IMR-90 (cell line): ENCODE measurements at regions not wholly inside any gene's neighbourhood (a gene's known extent, or its start where the extent isn't known, plus 50 kb on each side); places are given as distances from the start of the nearest gene placed in this dataset.

Source experiments
- ATAC-seq: fragments of 200-7000 bp; cut with Tn5 transposase; 2 replicates; pipeline ENCODE4 v1.9.1; 2020; ENCODE audit warnings: low read depth, mild to moderate bottlenecking, moderate library complexity
- BruUV-seq: library from RNA; stranded (reverse); fragments of 400-500 nt; replicated peaks from 2 replicates; lab custom pipeline; 2021; lab: Mats Ljungman, UMichigan
- CTCF ChIA-PET: fragments of 300-600 bp; formaldehyde crosslinking; extraction: SDS; loops from one replicate; lab custom pipeline; 2021; ENCODE audit warnings: antibody characterized with exemption; lab: Yijun Ruan, JAX
- POLR2A ChIA-PET: fragments of 300-600 bp; sonication (Branson Sonifier 250); formaldehyde crosslinking; loops from one replicate; lab custom pipeline; 2022; ENCODE audit warnings: antibody characterized with exemption; ENCODE audit not compliant: unreplicated experiment; lab: Charles Lee
- DNase-seq: peaks from one replicate; pipeline ENCODE4 v3.0.0; 2013
- H2AFZ ChIP-seq: replicated peaks from 2 replicates; pipeline ENCODE3; 2013; ENCODE audit warnings: low read length, mild to moderate bottlenecking; ENCODE audit not compliant: poor library complexity
- H2AK5ac ChIP-seq: 2 replicates; pipeline ENCODE4 v1.6.1; 2013; ENCODE audit warnings: low read depth, low read length, inconsistent platforms
- H2AK9ac ChIP-seq: replicated peaks from 2 replicates; pipeline ENCODE3; 2013; ENCODE audit warnings: mild to moderate bottlenecking, low read depth, low read length, moderate library complexity; ENCODE audit not compliant: poor library complexity
- H2BK120ac ChIP-seq: 2 replicates; pipeline ENCODE4 v1.6.1; 2013; ENCODE audit warnings: low read depth, low read length, inconsistent platforms
- H2BK15ac ChIP-seq: 3 replicates; pipeline ENCODE4 v1.6.1; 2013; ENCODE audit warnings: low read depth, low read length, inconsistent platforms
- H2BK20ac ChIP-seq: 2 replicates; pipeline ENCODE4 v1.6.1; 2013; ENCODE audit warnings: low read depth, mild to moderate bottlenecking, inconsistent platforms, low read length, moderate library complexity
- H2BK5ac ChIP-seq: 2 replicates; pipeline ENCODE4 v1.6.1; 2013; ENCODE audit warnings: mild to moderate bottlenecking, low read depth, low read length, inconsistent platforms; ENCODE audit not compliant: poor library complexity, severe bottlenecking
- H3K14ac ChIP-seq: replicated peaks from 2 replicates; pipeline ENCODE4 v1.6.1; 2013; ENCODE audit warnings: low read depth, low read length, inconsistent platforms
- H3K18ac ChIP-seq: 2 replicates; pipeline ENCODE4 v1.6.1; 2013; ENCODE audit warnings: low read depth, low read length, control low read depth
- H3K23ac ChIP-seq: 2 replicates; pipeline ENCODE4 v1.6.1; 2013; ENCODE audit warnings: low read depth, low read length, inconsistent platforms
- H3K27ac ChIP-seq: 2 replicates; pipeline ENCODE4 v1.5.1; 2013; ENCODE audit warnings: mild to moderate bottlenecking, control low read depth, low read length; ENCODE audit not compliant: insufficient read depth
- H3K27me3 ChIP-seq: 2 replicates; pipeline ENCODE4 v1.6.1; 2013; ENCODE audit warnings: low read length; ENCODE audit not compliant: control insufficient read depth, insufficient read depth
- H3K36me3 ChIP-seq: 2 replicates; pipeline ENCODE4 v1.6.1; 2013; ENCODE audit warnings: low read length, mixed read lengths; ENCODE audit not compliant: control insufficient read depth, insufficient read depth
- H3K4ac ChIP-seq: 2 replicates; pipeline ENCODE4 v1.6.1; 2013; ENCODE audit warnings: low read depth, low read length, inconsistent platforms
- H3K4me1 ChIP-seq: 2 replicates; pipeline ENCODE4 v1.6.1; 2013; ENCODE audit warnings: low read length, mixed read lengths; ENCODE audit not compliant: control insufficient read depth, insufficient read depth
- H3K4me2 ChIP-seq: 2 replicates; pipeline ENCODE4 v1.6.1; 2013; ENCODE audit warnings: low read depth, mild to moderate bottlenecking, control low read depth, low read length, moderate library complexity
- H3K4me3 ChIP-seq: 2 replicates; pipeline ENCODE4 v1.5.1; 2013; ENCODE audit warnings: low read depth, mild to moderate bottlenecking, control low read depth, low read length, moderate library complexity; ENCODE audit not compliant: insufficient read depth
- H3K56ac ChIP-seq: 2 replicates; pipeline ENCODE4 v1.6.1; 2013; ENCODE audit warnings: low read length, inconsistent platforms; ENCODE audit not compliant: insufficient read depth; ENCODE audit errors: extremely low read depth
- H3K79me1 ChIP-seq, 2 experiments: 2 replicates each; pipeline ENCODE4 v1.6.1; 2013; ENCODE audit warnings: low read length in 2 of 2, inconsistent platforms in 1 of 2, low read depth in 1 of 2
- H3K9ac ChIP-seq: 2 replicates; pipeline ENCODE4 v1.6.1; 2013; ENCODE audit warnings: low read depth, low read length, control low read depth
- H3K9me1 ChIP-seq: 2 replicates; pipeline ENCODE4 v1.6.1; 2013; ENCODE audit warnings: low read length, inconsistent platforms; ENCODE audit not compliant: insufficient read depth
- H3K9me3 ChIP-seq: 2 replicates; pipeline ENCODE4 v1.6.1; 2013; ENCODE audit warnings: low read length; ENCODE audit not compliant: control insufficient read depth, insufficient read depth
- H4K20me1 ChIP-seq: 2 replicates; pipeline ENCODE4 v1.6.1; 2013; ENCODE audit warnings: low read length, inconsistent platforms; ENCODE audit not compliant: insufficient read depth
- H4K5ac ChIP-seq: 2 replicates; pipeline ENCODE4 v1.6.1; 2013; ENCODE audit warnings: mild to moderate bottlenecking, low read depth, low read length, control low read depth
- H4K8ac ChIP-seq, 2 experiments: 2 replicates each; pipeline ENCODE4 v1.6.1; 2013; ENCODE audit warnings: low read depth in 2 of 2, low read length in 2 of 2, control low read depth in 1 of 2, inconsistent platforms in 1 of 2
- H4K91ac ChIP-seq: 2 replicates; pipeline ENCODE4 v1.6.1; 2013; ENCODE audit warnings: low read depth, low read length, inconsistent platforms; ENCODE audit not compliant: insufficient read depth
- BHLHE40 ChIP-seq: fragments of 150-350 bp; IDR thresholded peaks from 2 replicates; pipeline ENCODE4 v1.6.1; 2016; ENCODE audit warnings: mild to moderate bottlenecking, low read depth, low read length
- CEBPB ChIP-seq: IDR thresholded peaks from 2 replicates; pipeline ENCODE4 v1.6.1; 2012; ENCODE audit warnings: low read depth, low read length, improper control_type of control experiment
- CHD1 ChIP-seq: IDR thresholded peaks from 2 replicates; pipeline ENCODE4 v1.6.1; 2012; ENCODE audit warnings: low read depth, low read length, improper control_type of control experiment
- FOS ChIP-seq: fragments of 150-350 bp; IDR thresholded peaks from 2 replicates; pipeline ENCODE4 v1.6.1; 2016; ENCODE audit warnings: low read depth, low read length
- MAFK ChIP-seq: IDR thresholded peaks from 2 replicates; pipeline ENCODE4 v1.6.1; 2012; ENCODE audit warnings: low read depth, low read length, improper control_type of control experiment
- MAZ ChIP-seq: IDR thresholded peaks from 2 replicates; pipeline ENCODE4 v1.6.1; 2012; ENCODE audit warnings: low read depth, mild to moderate bottlenecking, low read length, improper control_type of control experiment, moderate library complexity, borderline replicate concordance
- MXI1 ChIP-seq: IDR thresholded peaks from 2 replicates; pipeline ENCODE4 v1.6.1; 2012; ENCODE audit warnings: low read depth, mild to moderate bottlenecking, low read length, moderate library complexity, borderline replicate concordance
- NFE2L2 ChIP-seq: fragments of 150-350 bp; IDR thresholded peaks from 2 replicates; pipeline ENCODE4 v1.6.1; 2016; ENCODE audit warnings: low read depth, mild to moderate bottlenecking, low read length
- POLR2A ChIP-seq: IDR thresholded peaks from 2 replicates; pipeline ENCODE4 v1.6.1; 2012; ENCODE audit warnings: mild to moderate bottlenecking, low read depth, low read length
- RAD21 ChIP-seq: IDR thresholded peaks from 2 replicates; pipeline ENCODE4 v1.6.1; 2012; ENCODE audit warnings: low read length, improper control_type of control experiment
- RCOR1 ChIP-seq: IDR thresholded peaks from 2 replicates; pipeline ENCODE4 v1.6.1; 2012; ENCODE audit warnings: mild to moderate bottlenecking, low read length, improper control_type of control experiment; ENCODE audit not compliant: insufficient replicate concordance
- RFX5 ChIP-seq: IDR thresholded peaks from 2 replicates; pipeline ENCODE4 v1.8.0; 2012; ENCODE audit warnings: low read depth, mild to moderate bottlenecking, low read length, moderate library complexity
- SMC3 ChIP-seq: fragments of 150-350 bp; IDR thresholded peaks from 2 replicates; pipeline ENCODE4 v1.6.1; 2016; ENCODE audit warnings: low read depth, mild to moderate bottlenecking, antibody characterized with exemption, low read length, moderate library complexity
- WGBS, 2 experiments: methylation state at CpG; one replicate each; pipeline versions ENCODE4 v1.1.5 to v1.1.7; 2013; ENCODE audit warnings: missing lambda C conversion rate in 2 of 2; ENCODE audit not compliant: insufficient read length in 1 of 2; ENCODE audit errors: extremely low coverage in 2 of 2; 5-methylcytosine and 5-hydroxymethylcytosine counted together
- dilution Hi-C: fragments of 300-500 bp; cut with HindIII; formaldehyde crosslinking; loops from one replicate; pipeline ENCODE4 v1.14.3; 2018; ENCODE audit warnings: low sequenced_read_pairs; ENCODE audit not compliant: unreplicated experiment
- in situ Hi-C: fragments of 300-500 bp; cut with MboI; formaldehyde crosslinking; loops from 3 replicates; pipeline ENCODE4 v1.14.3; 2019; ENCODE audit warnings: low sequenced_read_pairs, inconsistent platforms, mixed read lengths
- intact Hi-C: fragments of 100-400 bp; cut with micrococcal nuclease; formaldehyde crosslinking; loops from 2 replicates; pipeline ENCODE4 v1.10.0; 2022
- TF ChIP-seq, protein P1 (sequence below): fragments of 150-350 bp; IDR thresholded peaks from 2 replicates; pipeline ENCODE4 v1.6.1; 2016; ENCODE audit warnings: low read depth, mild to moderate bottlenecking, low read length, moderate library complexity, borderline replicate concordance
- TF ChIP-seq, protein P2 (sequence below): conservative IDR thresholded peaks from 2 replicates; pipeline ENCODE4 v1.5.1; 2012; ENCODE audit warnings: mild to moderate bottlenecking, low read depth, low read length, improper control_type of control experiment

DNA sequence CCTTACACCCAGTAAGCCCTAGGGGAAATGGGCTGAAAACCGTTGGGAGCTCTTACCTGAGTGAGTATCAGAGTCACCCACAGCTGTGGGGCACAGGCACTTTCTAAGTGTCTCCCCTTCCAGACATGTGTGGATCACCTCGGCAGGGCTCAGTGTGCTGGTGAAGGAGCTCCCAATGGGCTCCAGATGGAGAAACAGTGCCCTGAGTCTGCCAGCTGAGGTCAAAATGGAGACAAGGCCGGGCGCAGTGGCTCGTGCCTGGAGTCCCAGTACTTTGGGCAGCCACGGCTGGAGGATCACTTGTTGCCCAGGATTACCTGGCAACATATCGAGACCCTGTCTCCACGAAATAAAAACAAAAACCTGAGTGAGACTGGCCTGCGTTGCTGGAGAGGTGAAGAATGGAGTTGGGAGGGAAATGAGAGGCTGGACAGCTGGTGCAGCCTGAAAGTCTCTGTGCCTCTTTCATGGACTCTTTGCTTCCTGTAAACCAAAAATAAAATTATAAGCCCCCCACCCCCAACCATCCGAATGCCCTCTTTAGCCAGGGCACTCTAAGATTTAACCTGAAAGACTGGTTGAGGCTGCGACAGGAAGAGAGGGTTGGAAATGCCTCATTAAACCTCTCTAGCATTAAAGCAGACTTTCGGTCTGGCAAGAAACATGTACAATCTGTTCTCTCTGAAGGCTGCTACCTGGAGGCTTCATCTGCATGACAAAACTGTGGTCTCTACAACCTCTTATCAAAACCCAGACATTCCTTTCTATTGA, 111.8 kb downstream of the SNX19 start:
- peak overlapping the region; percentile 47; the same call in 1 of the 2 replicates for H2BK20ac ChIP-seq
- ATAC-seq, result no peak
- H3K36me3 ChIP-seq, result no peaks in the 10 kb centered on the region

More for the DNA sequence above, 111.8 kb downstream of the SNX19 start:
- no TSS peak for BruUV-seq
- dilution Hi-C loops (no loop called here), intact Hi-C loops (no loop called here), in situ Hi-C loops (no loop called here)
- H2BK5ac ChIP-seq, result no peak overlapping the region
- ChIA-PET CTCF (interaction anchor here (0.6 kb wide), 1 partner anchor 87 kb away, joined by 4 read pairs; no protein-coding TSS in a partner anchor), POLR2A (no interaction called here)
- no peak overlapping the region for H3K4me2 ChIP-seq
- H3K9ac ChIP-seq, result no peak overlapping the region
- no peak overlapping the region for H2AFZ ChIP-seq
- no peak overlapping the region for H2BK15ac ChIP-seq
- peaks cover 6% of the 10 kb centered on the region for H3K27me3 ChIP-seq
- H3K9me3 ChIP-seq, result no peaks in the 10 kb centered on the region
- H3K4me3 ChIP-seq, result no peak overlapping the region
- no peak for DNase-seq
- H2AK9ac ChIP-seq, result no peak overlapping the region
- peak overlapping the region; percentile 51; the same call in 1 of the 2 replicates for H2BK120ac ChIP-seq
- H4K8ac ChIP-seq, result no peak overlapping the region
- no peaks in the 10 kb centered on the region for H3K79me1 ChIP-seq
- H4K5ac ChIP-seq, result no peak overlapping the region
- peaks cover 10% of the 10 kb centered on the region for H3K4me1 ChIP-seq
- 88% methylated on average over 5 of the region's 12 CpGs; no CpG with 5 or more reads in 1 of the 2 experiments for WGBS, 2 experiments
- H3K4ac ChIP-seq, result peak overlapping the region; percentile 62; the same call in 1 of the 2 replicates
- H4K91ac ChIP-seq, result peak overlapping the region; percentile 59
- peak overlapping the region; percentile 1; the same call in 1 of the 2 replicates for H3K18ac ChIP-seq
- no peak overlapping the region for H3K23ac ChIP-seq
- H3K14ac ChIP-seq, result no peak overlapping the region
- peaks cover 7% of the 10 kb centered on the region for H3K9me1 ChIP-seq
- H2AK5ac ChIP-seq, result no peak overlapping the region
- TF ChIP-seq RCOR1 (no peak), RFX5 (no peak), MAZ (no peak), MXI1 (no peak), BHLHE40 (no peak), NFE2L2 (no peak), CHD1 (no peak), POLR2A (no peak), CEBPB (no peak), RAD21 (no peak), SMC3 (no peak), FOS (no peak), MAFK (no peak)
- TF ChIP-seq, protein P1, sequence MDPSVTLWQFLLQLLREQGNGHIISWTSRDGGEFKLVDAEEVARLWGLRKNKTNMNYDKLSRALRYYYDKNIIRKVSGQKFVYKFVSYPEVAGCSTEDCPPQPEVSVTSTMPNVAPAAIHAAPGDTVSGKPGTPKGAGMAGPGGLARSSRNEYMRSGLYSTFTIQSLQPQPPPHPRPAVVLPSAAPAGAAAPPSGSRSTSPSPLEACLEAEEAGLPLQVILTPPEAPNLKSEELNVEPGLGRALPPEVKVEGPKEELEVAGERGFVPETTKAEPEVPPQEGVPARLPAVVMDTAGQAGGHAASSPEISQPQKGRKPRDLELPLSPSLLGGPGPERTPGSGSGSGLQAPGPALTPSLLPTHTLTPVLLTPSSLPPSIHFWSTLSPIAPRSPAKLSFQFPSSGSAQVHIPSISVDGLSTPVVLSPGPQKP, result no peak
- TF ChIP-seq, protein P2, sequence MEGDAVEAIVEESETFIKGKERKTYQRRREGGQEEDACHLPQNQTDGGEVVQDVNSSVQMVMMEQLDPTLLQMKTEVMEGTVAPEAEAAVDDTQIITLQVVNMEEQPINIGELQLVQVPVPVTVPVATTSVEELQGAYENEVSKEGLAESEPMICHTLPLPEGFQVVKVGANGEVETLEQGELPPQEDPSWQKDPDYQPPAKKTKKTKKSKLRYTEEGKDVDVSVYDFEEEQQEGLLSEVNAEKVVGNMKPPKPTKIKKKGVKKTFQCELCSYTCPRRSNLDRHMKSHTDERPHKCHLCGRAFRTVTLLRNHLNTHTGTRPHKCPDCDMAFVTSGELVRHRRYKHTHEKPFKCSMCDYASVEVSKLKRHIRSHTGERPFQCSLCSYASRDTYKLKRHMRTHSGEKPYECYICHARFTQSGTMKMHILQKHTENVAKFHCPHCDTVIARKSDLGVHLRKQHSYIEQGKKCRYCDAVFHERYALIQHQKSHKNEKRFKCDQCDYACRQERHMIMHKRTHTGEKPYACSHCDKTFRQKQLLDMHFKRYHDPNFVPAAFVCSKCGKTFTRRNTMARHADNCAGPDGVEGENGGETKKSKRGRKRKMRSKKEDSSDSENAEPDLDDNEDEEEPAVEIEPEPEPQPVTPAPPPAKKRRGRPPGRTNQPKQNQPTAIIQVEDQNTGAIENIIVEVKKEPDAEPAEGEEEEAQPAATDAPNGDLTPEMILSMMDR, result no peak
- H3K27ac ChIP-seq, result no peak overlapping the region
- H4K20me1 ChIP-seq, result no peaks in the 10 kb centered on the region
- no peak overlapping the region for H3K56ac ChIP-seq
